ENCODE measurements at regions not wholly inside any gene's neighbourhood (a gene's known extent, or its start where the extent isn't known, plus 50 kb on each side); places are given as distances from the start of the nearest gene placed in this dataset.

- CTCF ChIA-PET = interaction anchor here (0.6 kb wide), 1 partner anchor 608 kb away, joined by 3 read pairs; no protein-coding TSS in a partner anchor
- POLR2A ChIA-PET = no interaction called here
- Histone ChIP-seq H3K9me3 (ENCODE audit: control insufficient read depth, insufficient read depth, low read depth, low read length) (no peaks in the 10 kb centered on the region), H3K27ac (ENCODE audit: extremely low read depth, low read depth, low read length) (no peak overlapping the region), H3K4me1 (ENCODE audit: control insufficient read depth, insufficient read depth, low read length) (no peaks in the 10 kb centered on the region), H3K36me3 (ENCODE audit: control insufficient read depth in 2 of 2, insufficient read depth in 1 of 2, low read length in 2 of 2) (no peaks in the 10 kb centered on the region), H3K4me3 (ENCODE audit: low read depth, low read length) (no peak overlapping the region)
- TF ChIP-seq BCL11A (tag by site-specific recombination; IDR thresholded peaks at IDR 0.05; ENCODE audit: low read depth) (no peak), PRDM1 (tag by site-specific recombination; IDR thresholded peaks at IDR 0.05) (no peak), RBAK (tag by site-specific recombination; IDR thresholded peaks at IDR 0.05) (no peak), ZSCAN23 (tag by site-specific recombination; IDR thresholded peaks at IDR 0.05) (no peak), ZNF184 (tag by site-specific recombination; IDR thresholded peaks at IDR 0.05) (no peak), PATZ1 (tag by site-specific recombination; IDR thresholded peaks at IDR 0.05) (no peak), ZBTB48 (tag by site-specific recombination; IDR thresholded peaks at IDR 0.05) (no peak), FEZF1 (tag by site-specific recombination; IDR thresholded peaks at IDR 0.05) (no peak)
Observed at GRCh38 chr4:11111876-11112275, 316.8 kb downstream of the HS3ST1 start.

- Histone ChIP-seq H3K27ac (ENCODE audit: extremely low read depth, low read depth, low read length) (no peak overlapping the region), H3K4me3 (ENCODE audit: low read depth, low read length) (no peak overlapping the region), H3K9me3 (ENCODE audit: control insufficient read depth, insufficient read depth, low read depth, low read length) (no peaks in the 10 kb centered on the region), H3K4me1 (ENCODE audit: control insufficient read depth, insufficient read depth, low read length) (no peaks in the 10 kb centered on the region), H3K36me3 (ENCODE audit: control insufficient read depth in 2 of 2, insufficient read depth in 1 of 2, low read length in 2 of 2) (no peaks in the 10 kb centered on the region)
- ChIA-PET POLR2A (no interaction called here), CTCF (no interaction called here)
- no peak for TF ChIP-seq ZNF157 (tag by site-specific recombination; IDR thresholded peaks at IDR 0.05)
- TF ChIP-seq ZNF221 (tag by site-specific recombination; IDR thresholded peaks at IDR 0.05; ENCODE audit: borderline replicate concordance) = no peak
- TF ChIP-seq ZNF10 (tag by site-specific recombination; IDR thresholded peaks at IDR 0.05) = no peak
- no peak for TF ChIP-seq ZNF747 (tag by site-specific recombination; IDR thresholded peaks at IDR 0.05)
- no peak for TF ChIP-seq MZF1 (tag by site-specific recombination; IDR thresholded peaks at IDR 0.05; ENCODE audit: borderline replicate concordance)
- TF ChIP-seq ZNF112 (tag by site-specific recombination; IDR thresholded peaks at IDR 0.05) = no peak
- no peak for TF ChIP-seq KLF7 (tag by site-specific recombination; IDR thresholded peaks at IDR 0.05; ENCODE audit: borderline replicate concordance)
- no peak for TF ChIP-seq ZNF26 (tag by site-specific recombination; IDR thresholded peaks at IDR 0.05)
- TF ChIP-seq, protein P1, sequence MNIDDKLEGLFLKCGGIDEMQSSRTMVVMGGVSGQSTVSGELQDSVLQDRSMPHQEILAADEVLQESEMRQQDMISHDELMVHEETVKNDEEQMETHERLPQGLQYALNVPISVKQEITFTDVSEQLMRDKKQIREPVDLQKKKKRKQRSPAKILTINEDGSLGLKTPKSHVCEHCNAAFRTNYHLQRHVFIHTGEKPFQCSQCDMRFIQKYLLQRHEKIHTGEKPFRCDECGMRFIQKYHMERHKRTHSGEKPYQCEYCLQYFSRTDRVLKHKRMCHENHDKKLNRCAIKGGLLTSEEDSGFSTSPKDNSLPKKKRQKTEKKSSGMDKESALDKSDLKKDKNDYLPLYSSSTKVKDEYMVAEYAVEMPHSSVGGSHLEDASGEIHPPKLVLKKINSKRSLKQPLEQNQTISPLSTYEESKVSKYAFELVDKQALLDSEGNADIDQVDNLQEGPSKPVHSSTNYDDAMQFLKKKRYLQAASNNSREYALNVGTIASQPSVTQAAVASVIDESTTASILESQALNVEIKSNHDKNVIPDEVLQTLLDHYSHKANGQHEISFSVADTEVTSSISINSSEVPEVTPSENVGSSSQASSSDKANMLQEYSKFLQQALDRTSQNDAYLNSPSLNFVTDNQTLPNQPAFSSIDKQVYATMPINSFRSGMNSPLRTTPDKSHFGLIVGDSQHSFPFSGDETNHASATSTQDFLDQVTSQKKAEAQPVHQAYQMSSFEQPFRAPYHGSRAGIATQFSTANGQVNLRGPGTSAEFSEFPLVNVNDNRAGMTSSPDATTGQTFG (tag by site-specific recombination; IDR thresholded peaks at IDR 0.05; ENCODE audit: borderline replicate concordance) = no peak
- no peak for TF ChIP-seq ZXDB (tag by site-specific recombination; IDR thresholded peaks at IDR 0.05)
- no peak for TF ChIP-seq ZBTB44 (tag by site-specific recombination; IDR thresholded peaks at IDR 0.05)
- no peak for TF ChIP-seq PATZ1 (tag by site-specific recombination; IDR thresholded peaks at IDR 0.05)
- TF ChIP-seq ZNF404 (tag by site-specific recombination; IDR thresholded peaks at IDR 0.05) = no peak
- no peak for TF ChIP-seq RBAK (tag by site-specific recombination; IDR thresholded peaks at IDR 0.05)
- no peak for TF ChIP-seq ZBTB6 (tag by site-specific recombination; IDR thresholded peaks at IDR 0.05)
- TF ChIP-seq ZSCAN23 (tag by site-specific recombination; IDR thresholded peaks at IDR 0.05) = no peak
- no peak for TF ChIP-seq ZNF624 (tag by site-specific recombination; IDR thresholded peaks at IDR 0.05)
Observed at GRCh38 chr4:11111370-11111769, 317.3 kb downstream of the HS3ST1 start.
